ENCODE measurements at regions not wholly inside any gene's neighbourhood (a gene's known extent, or its start where the extent isn't known, plus 50 kb on each side); places are given as distances from the start of the nearest gene placed in this dataset.
A peak's percentile ranks its signal among the peaks of the same experiment; 100 is the strongest.
"Not testable (repeated sequence)": the region's sequence is repeated elsewhere in the genome, so short reads cannot be mapped to it uniquely, and the experiment has no call there.

DNA sequence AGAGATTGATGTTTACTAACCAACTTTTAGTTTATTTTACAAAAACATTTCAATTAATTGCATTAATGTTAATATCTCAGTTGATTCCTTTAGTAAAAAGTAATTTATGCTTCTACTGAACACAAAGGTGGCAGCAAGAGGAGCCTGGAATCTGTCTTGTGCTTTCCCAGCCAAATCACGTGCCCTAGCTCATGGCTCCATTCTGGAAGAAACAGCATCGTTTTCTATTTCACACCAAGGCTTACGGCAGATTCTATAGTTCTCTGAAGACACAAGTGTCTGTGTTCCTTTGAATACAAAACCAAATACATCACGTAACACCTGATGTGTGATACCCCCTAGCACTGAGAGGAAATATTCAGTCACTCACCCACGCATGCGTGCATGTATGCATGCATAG is 346.1 kb upstream of the MIR17HG start:
- DNase-seq, result no peak

GRCh38 chr13:91014696-91015095 is 332.8 kb upstream of the MIR17HG start:
- DNase-seq, result no peak

GRCh38 chr13:91017031-91017668 is 330.3 kb upstream of the MIR17HG start:
- peak in 1 of 5 experiments; percentile 14 for DNase-seq

DNA sequence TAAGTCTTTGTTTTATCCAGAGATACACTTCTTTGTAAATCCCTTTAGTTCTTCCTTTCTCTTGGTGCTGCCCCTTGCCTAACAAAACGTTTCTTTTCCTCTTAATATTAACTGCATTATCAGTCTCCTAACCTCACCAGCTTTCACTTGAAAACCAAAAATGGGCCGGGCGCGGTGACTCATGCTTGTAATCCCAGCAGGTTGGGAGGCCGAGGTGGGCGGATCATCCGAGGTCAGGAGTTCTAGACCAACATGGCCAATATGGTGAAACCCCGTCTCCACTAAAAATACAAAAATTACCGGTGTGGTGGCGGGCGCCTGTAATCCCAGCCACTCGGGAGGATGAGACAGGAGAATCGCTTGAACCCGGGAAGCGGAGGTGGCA is 329.8 kb upstream of the MIR17HG start:
- DNase-seq, result no peak

- DNase-seq, result no peak
Measured at GRCh38 chr13:91020461-91021034, 326.9 kb upstream of the MIR17HG start.

DNA sequence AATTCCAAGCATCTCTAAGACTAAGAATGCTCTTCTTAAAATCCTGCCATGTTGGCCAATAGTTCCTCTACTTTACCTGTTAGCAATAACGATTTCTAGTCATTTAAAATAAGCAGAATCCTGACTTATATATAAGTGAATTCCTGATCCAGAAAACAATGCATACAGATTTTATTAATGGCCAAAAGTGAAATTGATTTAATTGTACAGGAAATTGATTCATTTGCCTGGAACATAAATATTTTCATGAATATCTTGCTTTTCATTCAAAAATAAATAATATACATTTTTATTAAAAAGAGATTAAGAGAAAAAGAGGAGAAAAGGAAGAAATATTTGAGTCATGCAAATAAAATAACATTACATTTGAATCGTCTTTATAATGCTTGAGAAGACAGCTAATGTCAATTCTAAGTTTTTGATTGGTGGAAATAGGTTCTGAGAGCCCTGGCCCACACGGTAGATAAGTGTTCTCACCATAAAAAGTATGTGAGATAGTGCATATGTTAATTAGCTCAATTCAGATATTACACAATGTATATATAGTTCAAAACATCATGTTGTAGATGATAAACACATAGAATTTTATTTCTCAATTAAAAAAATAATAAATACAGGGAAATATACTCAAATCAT is 323.2 kb upstream of the MIR17HG start:
- DNase-seq, result no peak

DNA sequence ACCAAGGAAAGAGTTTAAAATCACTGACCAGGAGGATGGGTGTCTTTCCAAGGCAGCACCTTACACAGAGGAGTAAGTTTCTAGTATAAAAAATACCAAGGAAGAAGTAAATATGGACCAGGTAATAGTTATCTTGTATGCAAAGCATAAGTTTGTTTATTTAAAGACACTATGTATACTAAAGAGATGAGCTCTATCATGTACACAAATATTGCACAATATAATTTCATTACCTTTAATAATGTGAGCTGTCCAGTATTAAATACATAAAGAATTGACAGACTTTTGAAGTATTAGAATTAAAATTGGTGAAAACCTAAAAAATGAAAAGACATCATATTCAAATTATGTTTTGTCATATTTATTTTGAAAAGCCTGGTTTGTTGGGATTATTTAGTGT is 322.0 kb upstream of the MIR17HG start:
- DNase-seq, result no peak

DNA sequence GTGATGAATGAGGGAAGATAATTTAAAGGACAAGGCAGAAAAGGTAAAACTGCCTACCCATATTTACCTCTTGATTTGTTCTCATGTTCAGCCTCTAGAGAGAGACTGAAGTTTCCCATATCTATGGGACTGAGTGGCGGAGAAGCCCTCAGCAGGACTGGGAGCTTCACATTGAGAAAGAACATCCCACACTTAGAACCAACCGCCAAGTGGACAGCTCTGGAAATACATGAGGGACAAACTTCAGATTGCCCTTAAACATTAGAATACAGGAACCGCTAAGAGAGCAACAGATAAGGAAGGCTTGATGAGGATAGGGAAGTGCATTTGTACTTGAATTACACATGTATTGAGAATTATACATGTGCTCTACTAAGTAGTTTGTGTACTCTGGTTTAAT is 316.0 kb upstream of the MIR17HG start:
- DNase-seq, result no peak

- DNase-seq, result no peak
Measured at GRCh38 chr13:91032104-91032503, 315.4 kb upstream of the MIR17HG start.

GRCh38 chr13:91036886-91037285 is 310.6 kb upstream of the MIR17HG start:
- no peak for DNase-seq

- no peak for DNase-seq
Measured at GRCh38 chr13:91042870-91043269, 304.6 kb upstream of the MIR17HG start.

DNA sequence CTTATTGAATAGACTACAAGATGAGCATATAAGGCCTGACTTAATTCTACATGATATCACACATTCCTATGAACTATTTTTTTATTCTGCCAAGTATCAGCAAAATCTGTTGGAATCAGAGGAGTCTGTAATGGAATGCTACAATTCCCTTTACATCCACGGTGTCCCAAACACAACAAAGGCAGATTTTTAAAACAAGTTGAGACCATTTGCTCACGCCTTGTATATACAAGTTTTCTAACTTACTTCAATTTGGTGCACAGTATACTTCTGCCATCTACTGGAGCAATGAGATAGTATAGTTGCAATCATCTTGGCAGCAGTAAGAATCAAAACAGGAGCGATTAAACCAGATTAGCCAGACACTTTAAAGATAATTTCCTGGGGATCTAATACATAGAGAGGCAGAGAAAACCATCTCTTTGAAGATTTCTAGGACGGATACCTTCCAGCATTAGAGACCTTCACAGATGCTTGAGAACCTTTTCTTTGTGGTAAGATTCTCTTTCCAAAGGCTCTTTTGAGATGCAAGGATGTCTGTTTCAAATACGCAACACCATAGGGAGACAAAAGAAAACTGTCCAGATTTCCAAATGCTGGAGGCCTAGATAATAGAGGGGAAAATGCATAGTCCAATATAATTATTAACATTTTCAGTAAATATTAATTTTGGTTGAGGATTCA is 302.0 kb upstream of the MIR17HG start:
- no peak for DNase-seq

GRCh38 chr13:91046715-91047327 is 300.7 kb upstream of the MIR17HG start:
- no peak for DNase-seq

GRCh38 chr13:91050970-91051369 is 296.5 kb upstream of the MIR17HG start:
- DNase-seq, result no peak

DNA sequence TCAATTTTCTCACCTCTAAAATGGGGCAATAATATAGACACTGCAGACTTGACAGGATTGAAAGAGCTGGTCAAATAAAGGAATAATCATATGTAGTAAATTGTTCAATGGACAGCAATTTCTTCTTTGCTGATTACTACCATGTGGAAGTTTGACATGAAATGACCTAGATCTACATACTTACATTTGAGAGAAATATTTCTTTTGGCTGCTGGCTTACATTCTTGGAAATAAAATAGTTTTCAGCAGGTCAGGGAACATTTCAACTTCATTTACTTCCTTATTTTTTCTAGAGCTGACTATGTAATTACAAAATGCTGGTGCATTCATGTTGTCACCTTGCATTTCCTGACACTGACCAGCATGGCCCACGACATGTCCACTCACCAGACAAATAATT is 294.6 kb upstream of the MIR17HG start:
- DNase-seq, result no peak

DNA sequence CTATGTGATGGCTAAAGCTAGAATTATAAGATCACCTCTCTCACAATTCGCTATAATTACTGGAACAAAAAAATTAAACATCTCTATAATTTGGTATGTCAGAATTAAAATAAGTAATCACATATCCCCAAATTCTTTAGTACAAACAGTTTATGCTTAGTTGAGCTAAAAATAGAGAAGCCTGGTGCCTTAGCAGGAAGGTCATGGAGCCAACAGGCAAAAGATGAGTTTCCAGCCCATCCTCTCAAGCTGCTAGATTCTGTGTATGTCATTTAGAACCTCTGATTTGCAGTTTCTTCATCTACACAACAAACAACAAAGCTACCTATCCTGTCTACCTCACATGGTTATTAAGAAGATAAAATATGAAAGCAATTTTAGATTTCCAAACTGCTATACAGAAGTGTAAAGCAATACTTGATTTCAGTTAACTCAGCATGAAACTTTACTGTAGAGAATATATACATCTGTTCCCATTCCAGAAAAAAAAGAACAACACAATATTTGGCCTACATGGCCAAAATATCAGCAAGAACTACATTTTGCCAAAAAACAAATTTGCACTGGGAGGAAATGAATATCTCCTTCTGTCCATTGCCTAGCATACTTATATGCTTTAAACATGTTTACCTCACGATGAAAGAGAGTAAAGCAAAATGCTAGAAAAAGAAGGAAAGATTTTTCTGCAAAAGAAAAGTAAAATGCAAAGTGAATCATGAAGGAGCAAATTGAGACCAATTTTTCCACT is 294.0 kb upstream of the MIR17HG start:
- DNase-seq, result no peak

DNA sequence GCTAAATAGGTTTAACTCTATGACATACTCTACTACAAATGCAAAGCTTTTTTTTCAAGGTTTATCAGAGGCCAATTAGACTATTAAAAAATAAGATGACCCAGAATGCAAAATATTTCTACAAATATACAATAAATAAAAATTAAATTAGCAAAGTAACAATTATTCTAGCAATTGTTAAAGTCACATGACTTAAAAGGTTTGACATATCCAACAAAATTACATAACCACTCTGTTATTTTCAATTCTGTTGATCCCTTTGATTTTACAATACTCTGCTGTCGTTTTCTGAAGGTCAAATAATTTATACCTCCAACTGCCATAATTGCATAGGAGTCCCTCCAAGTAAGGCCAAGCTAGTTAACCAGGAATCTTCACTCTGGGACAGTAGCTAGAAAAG is 292.6 kb upstream of the MIR17HG start:
- DNase-seq, result no peak

- no peak for DNase-seq
Measured at GRCh38 chr13:91056746-91057145, 290.7 kb upstream of the MIR17HG start.

- DNase-seq, result not testable (repeated sequence)
Measured at GRCh38 chr13:91057507-91057906, 290.0 kb upstream of the MIR17HG start.

- no peak for DNase-seq
Measured at GRCh38 chr13:91058066-91058465, 289.4 kb upstream of the MIR17HG start.

DNA sequence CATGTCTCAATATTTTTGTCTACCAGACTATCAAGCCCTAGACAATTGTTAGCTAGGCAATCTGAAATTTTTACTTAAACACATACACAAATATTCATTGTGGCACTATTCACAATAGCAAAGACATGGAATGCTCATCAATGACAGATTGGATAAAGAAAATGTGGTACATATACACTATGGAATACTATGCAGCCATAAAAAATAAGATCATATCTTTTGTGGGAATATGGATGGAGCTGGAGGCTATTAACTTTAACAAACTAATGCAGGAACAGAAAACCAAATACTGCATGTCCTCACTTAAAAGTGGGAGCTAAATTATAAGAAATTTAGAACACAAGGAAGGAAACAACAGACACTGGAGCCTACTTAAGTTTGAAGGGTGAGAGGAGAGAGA is 288.6 kb upstream of the MIR17HG start:
- no peak for DNase-seq

- no peak for DNase-seq
Measured at GRCh38 chr13:91066745-91067144, 280.7 kb upstream of the MIR17HG start.

- no peak for DNase-seq
Measured at GRCh38 chr13:91072486-91072885, 275.0 kb upstream of the MIR17HG start.
